ENCODE measurements at regions not wholly inside any gene's neighbourhood (a gene's known extent, or its start where the extent isn't known, plus 50 kb on each side); places are given as distances from the start of the nearest gene placed in this dataset.
"Not testable (repeated sequence)": the region's sequence is repeated elsewhere in the genome, so short reads cannot be mapped to it uniquely, and the experiment has no call there.

DNA sequence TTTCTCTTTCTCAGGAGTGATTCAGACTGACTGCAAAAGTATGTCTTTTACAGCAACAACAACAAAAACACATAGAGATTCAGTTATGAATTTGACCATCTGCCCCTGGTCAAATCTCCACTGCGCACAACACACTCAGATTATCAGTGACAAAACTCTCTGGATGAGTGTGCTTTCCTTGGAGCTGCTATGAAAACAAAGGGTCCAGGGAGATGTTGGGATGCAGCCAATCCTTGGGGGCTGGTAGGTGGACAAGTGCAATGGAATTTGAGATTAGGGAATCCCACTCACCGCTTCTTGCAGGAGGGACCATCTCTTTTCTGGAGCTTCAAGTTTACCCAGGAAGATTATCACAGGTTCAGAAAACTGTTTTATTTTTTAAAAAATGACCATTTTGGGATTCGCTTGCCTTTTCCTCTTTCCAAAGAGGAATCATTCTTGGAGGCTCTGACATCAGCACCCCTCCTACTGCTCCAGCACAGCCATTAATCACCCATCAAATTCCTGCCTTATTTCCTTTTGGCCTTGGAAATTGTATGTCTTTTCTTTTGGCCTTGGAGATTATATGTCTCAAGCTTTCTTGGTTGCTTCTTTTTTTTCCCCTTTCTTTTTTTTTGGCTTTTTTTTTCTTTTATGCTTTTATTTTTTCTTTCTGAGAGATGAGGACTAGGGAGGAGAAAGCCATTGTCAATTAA lies 311.8 kb downstream of the TSHZ3 start (continued):
- TF ChIP-seq TCF7 (CRISPR knock-in tag; IDR thresholded peaks at IDR 0.05; ENCODE audit: low read depth), result no peak
- TF ChIP-seq, protein P1, sequence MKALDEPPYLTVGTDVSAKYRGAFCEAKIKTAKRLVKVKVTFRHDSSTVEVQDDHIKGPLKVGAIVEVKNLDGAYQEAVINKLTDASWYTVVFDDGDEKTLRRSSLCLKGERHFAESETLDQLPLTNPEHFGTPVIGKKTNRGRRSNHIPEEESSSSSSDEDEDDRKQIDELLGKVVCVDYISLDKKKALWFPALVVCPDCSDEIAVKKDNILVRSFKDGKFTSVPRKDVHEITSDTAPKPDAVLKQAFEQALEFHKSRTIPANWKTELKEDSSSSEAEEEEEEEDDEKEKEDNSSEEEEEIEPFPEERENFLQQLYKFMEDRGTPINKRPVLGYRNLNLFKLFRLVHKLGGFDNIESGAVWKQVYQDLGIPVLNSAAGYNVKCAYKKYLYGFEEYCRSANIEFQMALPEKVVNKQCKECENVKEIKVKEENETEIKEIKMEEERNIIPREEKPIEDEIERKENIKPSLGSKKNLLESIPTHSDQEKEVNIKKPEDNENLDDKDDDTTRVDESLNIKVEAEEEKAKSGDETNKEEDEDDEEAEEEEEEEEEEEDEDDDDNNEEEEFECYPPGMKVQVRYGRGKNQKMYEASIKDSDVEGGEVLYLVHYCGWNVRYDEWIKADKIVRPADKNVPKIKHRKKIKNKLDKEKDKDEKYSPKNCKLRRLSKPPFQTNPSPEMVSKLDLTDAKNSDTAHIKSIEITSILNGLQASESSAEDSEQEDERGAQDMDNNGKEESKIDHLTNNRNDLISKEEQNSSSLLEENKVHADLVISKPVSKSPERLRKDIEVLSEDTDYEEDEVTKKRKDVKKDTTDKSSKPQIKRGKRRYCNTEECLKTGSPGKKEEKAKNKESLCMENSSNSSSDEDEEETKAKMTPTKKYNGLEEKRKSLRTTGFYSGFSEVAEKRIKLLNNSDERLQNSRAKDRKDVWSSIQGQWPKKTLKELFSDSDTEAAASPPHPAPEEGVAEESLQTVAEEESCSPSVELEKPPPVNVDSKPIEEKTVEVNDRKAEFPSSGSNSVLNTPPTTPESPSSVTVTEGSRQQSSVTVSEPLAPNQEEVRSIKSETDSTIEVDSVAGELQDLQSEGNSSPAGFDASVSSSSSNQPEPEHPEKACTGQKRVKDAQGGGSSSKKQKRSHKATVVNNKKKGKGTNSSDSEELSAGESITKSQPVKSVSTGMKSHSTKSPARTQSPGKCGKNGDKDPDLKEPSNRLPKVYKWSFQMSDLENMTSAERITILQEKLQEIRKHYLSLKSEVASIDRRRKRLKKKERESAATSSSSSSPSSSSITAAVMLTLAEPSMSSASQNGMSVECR (CRISPR knock-in tag; IDR thresholded peaks at IDR 0.05; ENCODE audit: borderline replicate concordance), result no peak

DNA sequence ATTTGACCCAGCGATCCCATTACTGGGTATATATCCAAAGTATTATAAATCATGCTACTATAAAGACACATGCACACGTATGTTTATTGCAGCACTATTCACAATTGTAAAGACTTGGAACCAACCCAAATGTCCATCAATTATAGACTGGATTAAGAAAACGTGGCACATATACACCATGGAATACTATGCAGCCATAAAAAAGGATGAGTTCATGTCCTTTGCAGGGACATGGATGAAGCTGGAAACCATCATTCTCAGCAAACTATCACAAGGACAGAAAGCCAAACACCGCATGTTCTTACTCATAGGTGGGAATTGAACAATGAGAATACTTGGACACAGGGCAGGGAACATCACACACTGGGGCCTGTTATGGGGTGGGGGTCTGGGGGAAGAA lies 317.8 kb downstream of the TSHZ3 start:
- CTCF ChIA-PET, result not testable (repeated sequence)

DNA sequence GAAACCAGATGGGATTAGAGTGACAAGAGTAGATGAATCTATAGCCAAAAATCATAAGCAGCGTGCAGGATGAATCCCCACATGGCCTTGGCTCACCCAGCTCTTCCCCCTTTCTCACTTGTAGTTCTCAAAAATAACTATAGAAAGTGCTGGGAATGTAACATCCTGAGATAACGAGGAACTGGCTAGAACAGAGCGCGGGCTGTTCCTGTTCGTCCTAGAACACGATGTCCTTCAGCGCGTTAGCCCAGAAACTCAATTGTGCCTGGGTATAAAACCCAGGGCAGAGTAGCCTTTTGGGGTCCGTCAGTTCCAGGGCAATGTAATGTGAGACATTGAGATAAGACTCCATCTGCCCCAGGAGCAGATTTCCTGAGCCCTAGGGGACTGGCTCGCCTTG lies 326.2 kb downstream of the TSHZ3 start:
- H3K27ac Mint-ChIP-seq, result no peak overlapping the region
- H3K4me1 Mint-ChIP-seq, result 0 out of 2 replicates have a peak, but pooled peaks cover 2% of the 10 kb centered on the region
- DNase-seq (ENCODE audit: low spot score) (no peak), ATAC-seq (no peak)
- peaks cover 20% of the 10 kb centered on the region for H3K9me3 Mint-ChIP-seq
- CTCF ChIA-PET, result interaction anchor here (2.0 kb wide), 1 partner anchor 31 kb away, joined by 5 read pairs; no protein-coding TSS in a partner anchor
- peaks cover 6% of the 10 kb centered on the region for H3K36me3 Mint-ChIP-seq
- TF ChIP-seq, protein P2, sequence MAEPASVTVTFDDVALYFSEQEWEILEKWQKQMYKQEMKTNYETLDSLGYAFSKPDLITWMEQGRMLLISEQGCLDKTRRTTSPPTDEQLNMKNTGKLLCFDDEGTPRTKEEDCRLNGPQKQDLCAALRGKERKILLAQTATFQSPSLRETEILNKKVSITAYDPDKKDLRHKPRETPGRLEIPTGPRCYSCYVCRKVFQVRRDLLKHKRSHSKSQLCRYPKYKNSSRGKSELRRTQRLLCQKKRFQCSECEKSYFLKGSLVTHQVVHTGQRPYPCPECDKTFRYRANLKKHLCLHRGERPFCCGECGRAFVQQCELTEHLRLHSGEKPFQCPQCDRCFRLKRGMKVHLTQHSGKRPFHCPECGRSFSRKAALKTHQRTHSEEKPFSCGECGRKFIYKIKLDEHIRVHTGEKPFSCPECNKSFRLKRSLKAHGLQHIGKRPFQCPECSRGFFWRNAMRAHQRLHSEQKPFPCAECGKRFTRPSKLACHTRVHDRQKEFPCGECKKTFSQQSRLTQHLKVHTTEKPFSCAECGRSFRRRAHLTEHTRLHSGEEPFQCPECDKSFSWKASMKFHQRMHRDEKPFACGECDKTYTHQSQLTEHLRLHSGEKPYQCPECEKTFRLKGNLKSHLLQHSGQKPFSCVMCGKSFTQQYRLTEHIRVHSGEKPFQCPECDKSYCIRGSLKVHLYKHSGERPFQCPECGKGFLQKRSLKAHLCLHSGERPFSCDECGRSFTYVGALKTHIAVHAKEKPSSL (CRISPR knock-in tag; conservative IDR thresholded peaks at IDR 0.05), result no peak
- TF ChIP-seq NFYB (CRISPR knock-in tag; conservative IDR thresholded peaks at IDR 0.05; ENCODE audit: low read depth) (no peak), OVOL2 (CRISPR knock-in tag; IDR thresholded peaks at IDR 0.05; ENCODE audit: borderline replicate concordance) (no peak), ETV6 (CRISPR knock-in tag; IDR thresholded peaks at IDR 0.05) (no peak), RORB (CRISPR knock-in tag; IDR thresholded peaks at IDR 0.05) (no peak)
- TF ChIP-seq, protein P3, sequence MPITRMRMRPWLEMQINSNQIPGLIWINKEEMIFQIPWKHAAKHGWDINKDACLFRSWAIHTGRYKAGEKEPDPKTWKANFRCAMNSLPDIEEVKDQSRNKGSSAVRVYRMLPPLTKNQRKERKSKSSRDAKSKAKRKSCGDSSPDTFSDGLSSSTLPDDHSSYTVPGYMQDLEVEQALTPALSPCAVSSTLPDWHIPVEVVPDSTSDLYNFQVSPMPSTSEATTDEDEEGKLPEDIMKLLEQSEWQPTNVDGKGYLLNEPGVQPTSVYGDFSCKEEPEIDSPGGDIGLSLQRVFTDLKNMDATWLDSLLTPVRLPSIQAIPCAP (CRISPR knock-in tag; IDR thresholded peaks at IDR 0.05), result no peak
- TF ChIP-seq, protein P4, sequence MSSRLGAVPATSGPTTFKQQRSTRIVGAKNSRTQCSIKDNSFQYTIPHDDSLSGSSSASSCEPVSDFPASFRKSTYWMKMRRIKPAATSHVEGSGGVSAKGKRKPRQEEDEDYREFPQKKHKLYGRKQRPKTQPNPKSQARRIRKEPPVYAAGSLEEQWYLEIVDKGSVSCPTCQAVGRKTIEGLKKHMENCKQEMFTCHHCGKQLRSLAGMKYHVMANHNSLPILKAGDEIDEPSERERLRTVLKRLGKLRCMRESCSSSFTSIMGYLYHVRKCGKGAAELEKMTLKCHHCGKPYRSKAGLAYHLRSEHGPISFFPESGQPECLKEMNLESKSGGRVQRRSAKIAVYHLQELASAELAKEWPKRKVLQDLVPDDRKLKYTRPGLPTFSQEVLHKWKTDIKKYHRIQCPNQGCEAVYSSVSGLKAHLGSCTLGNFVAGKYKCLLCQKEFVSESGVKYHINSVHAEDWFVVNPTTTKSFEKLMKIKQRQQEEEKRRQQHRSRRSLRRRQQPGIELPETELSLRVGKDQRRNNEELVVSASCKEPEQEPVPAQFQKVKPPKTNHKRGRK (CRISPR knock-in tag; IDR thresholded peaks at IDR 0.05; ENCODE audit: borderline replicate concordance), result no peak
- POLR2A ChIA-PET, result no interaction called here
- no peak overlapping the region for H3K4me3 Mint-ChIP-seq
- no peaks in the 10 kb centered on the region for H3K27me3 Mint-ChIP-seq (ENCODE audit: low read depth)

More for the DNA sequence above, 317.8 kb downstream of the TSHZ3 start:
- peaks cover 11% of the 10 kb centered on the region for H3K9me3 Mint-ChIP-seq
- H3K36me3 Mint-ChIP-seq; ATAC-seq; DNase-seq (ENCODE audit: low spot score); POLR2A ChIA-PET; H3K27ac Mint-ChIP-seq; H3K4me1 Mint-ChIP-seq; H3K4me3 Mint-ChIP-seq; H3K27me3 Mint-ChIP-seq (ENCODE audit: low read depth): not testable (repeated sequence)

DNA sequence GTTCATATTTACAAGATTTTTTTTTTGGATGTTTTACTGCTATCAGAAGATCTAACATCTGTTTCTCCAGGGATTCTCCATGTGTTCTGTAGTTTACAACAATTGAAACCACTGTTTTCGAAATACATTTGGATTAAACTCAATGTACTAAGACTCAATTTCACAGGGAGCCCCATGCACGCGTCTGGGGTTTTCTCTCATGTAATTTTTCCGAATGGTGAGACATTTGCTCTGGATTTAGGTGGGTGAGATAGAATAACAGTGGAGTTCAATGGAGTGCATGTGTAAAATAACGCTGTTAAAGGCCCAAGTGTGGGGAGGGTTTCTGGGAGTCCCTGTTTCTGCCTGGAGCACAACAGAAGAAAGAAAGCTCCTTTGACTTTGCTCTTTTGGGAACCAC lies 330.3 kb downstream of the TSHZ3 start:
- Mint-ChIP-seq H3K9me3 (peaks cover 3% of the 10 kb centered on the region; the same call in 1 of the 2 replicates), H3K4me3 (no peak overlapping the region), H3K27ac (no peak overlapping the region), H3K36me3 (no peaks in the 10 kb centered on the region), H3K27me3 (ENCODE audit: low read depth) (peaks cover 10% of the 10 kb centered on the region; the same call in 1 of the 2 replicates), H3K4me1 (0 out of 2 replicates have a peak, but pooled peaks cover 2% of the 10 kb centered on the region)
- DNase-seq (ENCODE audit: low spot score) (no peak), ATAC-seq (no peak)
- ChIA-PET POLR2A (no interaction called here), CTCF (interaction anchor here (0.6 kb wide), 1 partner anchor 918 kb away, joined by 4 read pairs; no protein-coding TSS in a partner anchor)
- TF ChIP-seq, protein P5, sequence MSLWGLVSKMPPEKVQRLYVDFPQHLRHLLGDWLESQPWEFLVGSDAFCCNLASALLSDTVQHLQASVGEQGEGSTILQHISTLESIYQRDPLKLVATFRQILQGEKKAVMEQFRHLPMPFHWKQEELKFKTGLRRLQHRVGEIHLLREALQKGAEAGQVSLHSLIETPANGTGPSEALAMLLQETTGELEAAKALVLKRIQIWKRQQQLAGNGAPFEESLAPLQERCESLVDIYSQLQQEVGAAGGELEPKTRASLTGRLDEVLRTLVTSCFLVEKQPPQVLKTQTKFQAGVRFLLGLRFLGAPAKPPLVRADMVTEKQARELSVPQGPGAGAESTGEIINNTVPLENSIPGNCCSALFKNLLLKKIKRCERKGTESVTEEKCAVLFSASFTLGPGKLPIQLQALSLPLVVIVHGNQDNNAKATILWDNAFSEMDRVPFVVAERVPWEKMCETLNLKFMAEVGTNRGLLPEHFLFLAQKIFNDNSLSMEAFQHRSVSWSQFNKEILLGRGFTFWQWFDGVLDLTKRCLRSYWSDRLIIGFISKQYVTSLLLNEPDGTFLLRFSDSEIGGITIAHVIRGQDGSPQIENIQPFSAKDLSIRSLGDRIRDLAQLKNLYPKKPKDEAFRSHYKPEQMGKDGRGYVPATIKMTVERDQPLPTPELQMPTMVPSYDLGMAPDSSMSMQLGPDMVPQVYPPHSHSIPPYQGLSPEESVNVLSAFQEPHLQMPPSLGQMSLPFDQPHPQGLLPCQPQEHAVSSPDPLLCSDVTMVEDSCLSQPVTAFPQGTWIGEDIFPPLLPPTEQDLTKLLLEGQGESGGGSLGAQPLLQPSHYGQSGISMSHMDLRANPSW (CRISPR knock-in tag; conservative IDR thresholded peaks at IDR 0.05; ENCODE audit: low read depth), result no peak
- TF ChIP-seq FOXK1 (CRISPR knock-in tag; IDR thresholded peaks at IDR 0.05) (no peak), GABPB1 (CRISPR knock-in tag; IDR thresholded peaks at IDR 0.05) (no peak), ATF1 (CRISPR knock-in tag; IDR thresholded peaks at IDR 0.05) (no peak), FOXJ3 (CRISPR knock-in tag; IDR thresholded peaks at IDR 0.05; ENCODE audit: borderline replicate concordance) (no peak), ZBTB21 (CRISPR knock-in tag; IDR thresholded peaks at IDR 0.05; ENCODE audit: borderline replicate concordance) (no peak), ZNF671 (CRISPR knock-in tag; IDR thresholded peaks at IDR 0.05) (no peak), MYBL2 (CRISPR knock-in tag; IDR thresholded peaks at IDR 0.05) (no peak)
